ENCODE measurements at regions not wholly inside any gene's neighbourhood (a gene's known extent, or its start where the extent isn't known, plus 50 kb on each side); places are given as distances from the start of the nearest gene placed in this dataset.

GRCh38 chr7:66556177-66556548, 72.5 kb upstream of the KCTD7 start:
- Histone ChIP-seq H3K4me3 (no peak overlapping the region), H3K4me1 (peaks cover 0 to 10% (median 0%) of the 10 kb centered on the region in 9 donors), H3K9me3 (no peaks in the 10 kb centered on the region), H3K27ac (no peak overlapping the region), H3K27me3 (no peaks in the 10 kb centered on the region), H3K36me3 (peaks cover 0 to 90% (median 24%) of the 10 kb centered on the region in 9 donors)
- ATAC-seq = no peak
- intact Hi-C loops (cut with DNase I) = loop anchor here in 2 of 10 donors (5.0 to 10.0 kb wide), 2 partner anchors 341 to 449 kb away; no protein-coding TSS in a partner anchor
- TF ChIP-seq CTCF (IDR thresholded peaks at IDR 0.05) = no peak
- WGBS, 2 donors = 96 to 98% methylated on average over 27 to 41 of the region's 41 CpGs
- DNase-seq = no peak

- Histone ChIP-seq H3K4me3 (no peak overlapping the region), H3K27ac (no peak overlapping the region), H3K9me3 (no peaks in the 10 kb centered on the region), H3K4me1 (peaks cover 0 to 10% (median 0%) of the 10 kb centered on the region in 9 donors), H3K36me3 (peaks cover 0 to 84% (median 19%) of the 10 kb centered on the region in 9 donors), H3K27me3 (no peaks in the 10 kb centered on the region)
- no peak for DNase-seq
- TF ChIP-seq CTCF (IDR thresholded peaks at IDR 0.05) = no peak
- 96 to 97% methylated on average over 54 of the region's 54 CpGs for WGBS, 2 donors
- ATAC-seq = peak in 5 of 8 donors; percentile 9 to 40 (median 15)
- intact Hi-C loops (cut with DNase I) = loop anchor here in 2 of 10 donors (5.0 to 10.0 kb wide), 2 partner anchors 341 to 448 kb away; no protein-coding TSS in a partner anchor
These were observed 72.0 kb upstream of the KCTD7 start for GRCh38 chr7:66556549-66557213.

GRCh38 chr7:66557214-66558200, 71.2 kb upstream of the KCTD7 start:
- DNase-seq = peak; percentile 57 to 79
- H3K4me3 ChIP-seq = no peak overlapping the region
- H3K27ac ChIP-seq = no peak overlapping the region
- ATAC-seq = peak; percentile 72 to 92 (median 83)
- intact Hi-C loops (cut with DNase I) = loop anchor here in 2 of 10 donors (5.0 to 10.0 kb wide), 2 partner anchors 340 to 447 kb away; no protein-coding TSS in a partner anchor
- peaks cover 0 to 10% (median 0%) of the 10 kb centered on the region in 9 donors for H3K4me1 ChIP-seq
- H3K9me3 ChIP-seq = no peaks in the 10 kb centered on the region
- TF ChIP-seq CTCF (IDR thresholded peaks at IDR 0.05) = peak; percentile 88 to 94 (median 91)
- H3K36me3 ChIP-seq = peaks cover 0 to 76% (median 14%) of the 10 kb centered on the region in 9 donors
- H3K27me3 ChIP-seq = no peaks in the 10 kb centered on the region
- WGBS, 2 donors = 52 to 55% methylated on average over 40 of the region's 40 CpGs

- intact Hi-C loops (cut with DNase I) = loop anchor here in 2 of 10 donors (5.0 to 10.0 kb wide), 2 partner anchors 339 to 447 kb away; no protein-coding TSS in a partner anchor
These were observed 70.5 kb upstream of the KCTD7 start for GRCh38 chr7:66558201-66558641.

More at GRCh38 chr7:66558201-66558641, 70.5 kb upstream of the KCTD7 start:
- H3K4me3 ChIP-seq = no peak overlapping the region
- H3K27me3 ChIP-seq = no peaks in the 10 kb centered on the region
- no peak overlapping the region for H3K27ac ChIP-seq
- TF ChIP-seq CTCF (IDR thresholded peaks at IDR 0.05) = no peak
- H3K9me3 ChIP-seq = no peaks in the 10 kb centered on the region
- peak in 5 of 8 donors; percentile 3 to 47 (median 22) for ATAC-seq
- peaks cover 0 to 76% (median 12%) of the 10 kb centered on the region in 9 donors for H3K36me3 ChIP-seq
- H3K4me1 ChIP-seq = peaks cover 0 to 10% (median 0%) of the 10 kb centered on the region in 9 donors
- 80 to 81% methylated on average over 8 of the region's 8 CpGs for WGBS, 2 donors
- DNase-seq = no peak
